Central memory CD4-positive, alpha-beta T cell (primary cell): ENCODE measurements at regions not wholly inside any gene's neighbourhood (a gene's known extent, or its start where the extent isn't known, plus 50 kb on each side); places are given as distances from the start of the nearest gene placed in this dataset.
"Not testable (repeated sequence)": the region's sequence is repeated elsewhere in the genome, so short reads cannot be mapped to it uniquely, and the experiment has no call there.

Experiments used
- DNase-seq: peaks from one replicate; pipeline ENCODE4 v3.0.0; 2022

DNA sequence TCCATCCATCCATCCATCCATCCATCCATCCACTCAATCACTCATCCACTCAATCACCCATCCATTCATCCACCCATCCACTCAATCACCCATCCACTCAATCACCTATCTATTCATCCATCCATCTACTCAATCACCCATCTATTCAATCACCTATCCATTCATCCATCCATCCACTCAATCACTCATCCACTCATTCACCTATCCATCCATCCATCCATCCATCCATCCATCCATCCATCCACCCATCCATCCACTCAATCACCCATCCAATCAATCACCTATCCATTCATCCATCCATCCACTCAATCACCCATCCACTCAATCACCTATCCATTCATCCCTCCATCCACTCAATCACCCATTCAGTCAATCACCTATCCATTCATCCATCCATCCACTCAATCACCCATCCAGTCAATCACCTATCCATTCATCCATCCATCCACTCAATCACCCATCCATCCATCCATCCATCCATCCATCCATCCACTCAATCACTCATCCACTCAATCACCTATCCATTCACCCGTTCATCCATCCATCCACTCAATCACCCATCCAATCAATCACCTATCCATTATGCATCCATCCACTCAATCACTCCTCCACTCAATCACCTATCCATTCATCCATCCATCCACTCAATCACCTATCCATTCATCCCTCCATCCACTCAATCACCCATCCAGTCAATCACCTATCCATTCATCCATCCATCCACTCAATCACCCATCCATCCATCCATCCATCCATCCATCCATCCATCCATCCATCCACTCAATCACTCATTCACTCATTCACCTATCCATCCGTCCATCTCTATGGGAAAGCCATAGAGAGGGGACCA, 114.7 kb upstream of the ZBTB40 start:
- DNase-seq: not testable (repeated sequence)

DNA sequence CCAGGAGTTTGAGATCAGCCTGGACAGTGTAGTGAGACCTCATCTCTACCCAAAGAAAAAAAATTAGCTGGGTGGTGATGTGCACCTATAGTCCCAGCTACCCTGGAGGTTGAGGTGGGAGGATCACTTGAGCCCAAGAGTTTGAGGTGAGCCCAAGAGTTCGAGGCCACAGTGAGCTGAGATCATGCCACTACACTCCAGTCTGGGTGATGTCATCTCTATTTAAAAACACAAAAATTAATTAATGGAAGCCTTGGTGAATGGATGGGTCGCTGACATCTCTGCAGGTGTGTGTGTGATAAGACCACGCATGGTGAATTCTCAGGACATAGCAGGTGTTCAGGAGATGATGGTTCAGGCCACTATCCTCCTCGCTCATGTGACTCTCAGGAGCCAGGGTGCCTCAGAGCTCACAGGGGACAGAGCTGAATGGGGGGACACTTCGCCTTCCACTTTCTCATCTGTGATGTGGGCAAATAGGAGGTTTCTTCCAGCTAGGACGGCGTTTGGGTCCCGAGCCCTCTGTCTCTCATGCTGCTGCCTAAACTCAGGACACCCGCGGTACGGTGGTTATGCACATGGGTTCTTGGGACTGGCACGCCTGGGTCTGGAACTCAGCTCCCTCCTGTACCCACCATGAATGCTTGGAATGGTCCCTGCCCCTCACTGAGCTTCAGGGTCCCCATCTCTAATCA, 113.4 kb upstream of the ZBTB40 start:
- DNase-seq: no peak

DNA sequence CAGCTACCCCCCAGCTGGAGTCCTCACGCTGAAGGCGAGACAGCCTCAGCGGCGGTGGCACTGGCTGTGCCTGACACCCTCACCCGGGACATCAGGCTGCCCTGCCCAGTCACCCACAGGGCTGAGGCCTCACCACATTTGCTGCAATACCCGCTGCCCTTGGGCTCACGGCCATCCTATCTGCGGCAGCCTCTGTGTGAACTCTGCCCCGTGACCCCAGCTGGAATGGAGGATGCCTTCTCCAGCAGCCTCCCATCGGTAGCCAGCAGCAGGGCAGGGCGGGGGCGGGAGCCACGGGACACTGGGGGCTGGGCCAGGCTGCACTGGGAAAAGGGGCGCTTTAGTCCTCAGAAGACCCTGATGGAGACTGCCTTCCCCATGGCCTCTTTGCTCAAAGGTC, 112.4 kb upstream of the ZBTB40 start:
- no peak for DNase-seq

DNA sequence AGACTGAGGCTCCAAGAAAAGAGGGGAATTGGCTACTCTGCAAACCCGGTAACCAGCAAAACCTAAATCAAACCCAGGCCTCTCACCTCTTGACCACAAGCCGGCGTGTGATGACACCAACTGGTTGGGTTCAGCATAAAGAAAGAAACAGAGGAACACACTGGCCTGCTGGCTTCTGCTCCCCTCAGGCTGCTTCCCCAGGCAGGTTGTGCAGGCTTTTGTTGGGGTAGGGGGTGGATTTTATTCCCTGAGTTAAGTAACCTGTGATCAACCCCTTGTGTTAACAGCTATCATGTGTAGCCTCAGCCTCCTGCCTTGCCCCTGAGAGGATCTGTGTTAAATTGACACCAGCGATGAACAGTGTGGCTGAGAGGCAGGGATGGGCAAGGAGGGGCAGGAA, 111.6 kb upstream of the ZBTB40 start:
- no peak for DNase-seq

DNA sequence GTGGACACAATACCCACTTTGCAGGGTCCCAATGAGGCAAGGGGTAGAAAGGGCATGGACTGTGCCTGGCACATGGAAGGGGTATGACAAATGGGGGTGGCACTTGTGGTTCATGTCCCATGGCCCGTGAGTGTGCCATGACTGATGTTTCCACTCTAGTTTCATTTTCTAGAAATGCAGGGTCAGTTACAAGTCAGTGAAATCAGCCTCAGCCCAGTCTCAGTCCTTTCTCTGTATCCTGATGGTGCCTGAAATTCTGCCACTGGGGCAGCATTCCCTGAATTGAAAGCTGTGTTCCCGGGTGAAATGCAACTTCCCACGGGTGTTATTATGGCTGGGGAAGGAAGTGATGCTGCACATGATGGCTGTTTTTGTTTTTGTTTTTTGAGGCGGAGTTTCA, 110.8 kb upstream of the ZBTB40 start:
- DNase-seq: no peak

DNA sequence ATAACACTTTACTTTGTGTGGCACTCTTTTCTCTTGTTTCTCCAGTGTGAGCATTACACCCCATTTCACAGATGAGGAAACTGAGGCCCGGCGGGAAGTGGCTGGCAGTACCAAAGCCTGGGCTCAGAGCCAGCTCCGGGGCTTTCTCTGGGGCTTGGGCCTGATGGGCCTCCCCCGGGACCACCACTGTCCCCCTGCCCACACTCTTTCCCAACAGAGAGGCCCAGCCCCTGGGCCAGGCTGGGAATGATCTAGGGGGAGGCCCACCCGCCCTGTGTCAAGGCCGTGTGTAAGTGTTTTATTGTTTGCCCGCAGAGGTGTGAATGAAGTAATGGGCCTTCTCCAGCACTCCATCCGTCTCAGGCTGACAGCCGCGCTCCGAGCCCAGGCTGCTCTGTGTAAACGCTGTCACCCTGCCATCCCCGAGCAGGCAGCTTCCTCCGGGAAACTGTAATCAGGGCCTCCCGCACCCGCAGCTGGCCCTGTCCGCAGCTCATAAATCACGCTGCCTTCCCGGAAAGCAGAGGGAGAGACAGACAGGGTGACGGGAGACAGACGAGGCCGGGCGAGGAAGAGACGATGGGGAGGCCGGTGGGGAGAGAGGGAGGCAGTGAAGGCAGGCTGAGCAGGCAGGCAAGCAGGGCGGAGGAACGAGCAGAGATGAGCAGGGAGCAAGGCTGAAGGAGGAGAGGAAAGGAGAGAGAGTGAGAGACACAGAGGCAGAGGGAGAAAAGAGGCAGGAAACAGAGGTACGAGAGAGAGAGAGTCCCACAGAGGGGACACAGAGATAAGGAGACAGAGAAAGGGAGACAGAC, 109.7 kb upstream of the ZBTB40 start:
- no peak for DNase-seq

DNA sequence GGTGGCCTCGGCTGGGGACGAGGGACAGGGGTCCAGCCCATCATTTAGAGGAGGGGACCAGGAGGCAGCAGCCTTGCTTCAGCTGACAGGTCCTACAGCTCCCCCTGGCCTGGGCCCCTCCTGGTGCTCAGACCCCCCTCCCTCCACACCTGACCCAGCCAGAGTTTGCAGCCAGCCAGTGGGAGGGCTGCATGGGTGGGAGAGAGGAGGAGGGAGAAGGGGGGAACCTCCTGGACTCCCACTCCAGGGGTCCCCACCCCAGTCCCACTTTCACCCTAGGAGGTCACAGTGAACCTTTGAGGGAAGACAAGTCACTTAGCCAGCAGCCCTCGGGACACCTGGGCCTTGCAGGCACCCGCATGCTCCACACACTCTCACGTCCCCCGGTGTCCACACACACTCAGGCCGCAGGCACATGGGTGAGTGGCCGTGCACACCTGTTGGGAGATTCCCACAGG, 108.9 kb upstream of the ZBTB40 start:
- DNase-seq: no peak

DNA sequence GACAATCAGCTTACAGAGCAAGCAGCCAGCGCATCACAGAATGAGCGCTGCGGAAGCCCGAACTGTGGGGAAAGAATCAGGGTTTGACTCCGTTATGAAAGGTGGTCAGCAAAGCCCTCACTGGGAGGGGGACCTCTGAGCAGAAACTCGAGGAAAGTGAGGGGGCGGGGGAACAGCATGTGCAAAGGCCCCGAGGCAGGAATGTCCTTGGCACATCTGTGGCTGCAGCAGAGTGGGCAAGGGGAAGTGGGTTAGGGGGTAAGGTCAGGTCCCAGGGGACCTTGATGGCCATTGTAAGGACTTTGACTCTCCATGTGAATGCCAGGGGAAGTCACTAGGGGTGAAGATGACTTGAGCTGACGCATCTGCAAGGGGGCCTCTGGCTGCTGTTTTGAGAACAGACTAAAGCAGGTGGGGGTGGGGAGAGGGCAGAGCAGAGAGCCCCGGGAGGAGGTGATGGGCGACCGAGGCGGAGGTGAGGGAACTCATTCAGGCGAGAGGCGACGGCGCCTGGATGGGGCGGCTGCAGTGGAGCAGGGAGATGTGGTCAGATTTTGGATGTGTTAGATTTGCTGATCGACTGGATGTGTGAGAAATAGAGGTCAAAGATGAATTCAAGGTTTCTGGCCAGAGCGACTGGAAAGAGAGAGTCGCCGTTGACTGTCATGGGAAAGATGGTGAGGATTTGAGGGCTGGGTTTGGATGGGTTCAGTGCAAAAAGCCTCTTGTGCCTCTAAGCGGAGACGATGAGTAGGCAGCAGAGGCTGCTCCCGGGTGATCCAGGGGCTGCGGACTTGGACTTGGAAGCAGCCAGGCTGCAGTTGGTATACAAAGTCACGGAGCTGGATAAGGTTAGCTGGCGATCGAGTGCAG, 108.0 kb upstream of the ZBTB40 start:
- no peak for DNase-seq

DNA sequence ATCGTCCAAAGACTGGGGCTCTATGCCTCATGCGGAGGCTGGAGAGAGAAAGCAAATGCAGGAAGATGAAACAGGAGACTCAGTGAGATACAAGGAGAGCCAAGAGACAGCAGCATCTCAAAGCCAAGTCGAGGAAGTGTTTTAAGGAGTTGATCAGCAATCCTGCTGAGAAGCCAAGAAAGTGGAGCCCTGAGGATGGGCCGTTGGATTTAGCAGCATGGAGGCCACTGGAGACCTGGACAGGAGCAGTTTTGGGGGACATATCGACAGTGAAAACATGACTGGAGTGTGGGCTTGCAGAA, 107.4 kb upstream of the ZBTB40 start:
- no peak for DNase-seq

DNA sequence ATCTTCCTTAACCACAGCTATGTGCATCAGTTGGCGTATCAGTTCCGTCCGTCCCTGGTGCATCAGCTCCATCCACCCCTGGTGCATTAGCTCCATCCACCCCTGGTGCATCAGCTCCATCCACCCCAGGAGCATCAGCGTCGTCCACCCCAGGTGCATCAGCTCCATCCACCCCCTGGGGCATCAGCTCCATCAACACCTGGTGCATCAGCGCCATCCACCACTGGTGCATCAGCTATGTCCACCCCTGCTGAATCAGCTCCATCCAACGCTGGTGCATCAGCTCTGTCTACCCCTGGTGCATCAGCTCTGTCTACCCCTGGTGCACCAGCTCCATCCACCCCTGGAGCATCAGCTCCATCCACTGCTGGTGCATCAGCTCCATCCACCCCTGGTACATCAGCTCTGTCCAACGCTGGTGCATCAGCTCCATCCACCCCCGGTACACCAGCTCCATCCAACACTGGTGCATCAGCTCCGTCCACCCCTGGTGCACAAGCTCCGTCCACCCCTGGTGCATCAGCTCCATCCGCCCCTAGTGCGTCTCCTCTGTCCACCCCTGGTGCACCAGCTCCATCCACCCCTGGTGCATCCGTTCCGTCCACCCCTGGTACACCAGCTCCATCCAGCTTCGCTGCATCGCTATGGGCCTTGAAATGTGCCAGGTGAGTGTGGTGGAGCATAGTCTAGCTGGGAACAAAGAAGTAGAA, 106.6 kb upstream of the ZBTB40 start:
- no peak for DNase-seq

DNA sequence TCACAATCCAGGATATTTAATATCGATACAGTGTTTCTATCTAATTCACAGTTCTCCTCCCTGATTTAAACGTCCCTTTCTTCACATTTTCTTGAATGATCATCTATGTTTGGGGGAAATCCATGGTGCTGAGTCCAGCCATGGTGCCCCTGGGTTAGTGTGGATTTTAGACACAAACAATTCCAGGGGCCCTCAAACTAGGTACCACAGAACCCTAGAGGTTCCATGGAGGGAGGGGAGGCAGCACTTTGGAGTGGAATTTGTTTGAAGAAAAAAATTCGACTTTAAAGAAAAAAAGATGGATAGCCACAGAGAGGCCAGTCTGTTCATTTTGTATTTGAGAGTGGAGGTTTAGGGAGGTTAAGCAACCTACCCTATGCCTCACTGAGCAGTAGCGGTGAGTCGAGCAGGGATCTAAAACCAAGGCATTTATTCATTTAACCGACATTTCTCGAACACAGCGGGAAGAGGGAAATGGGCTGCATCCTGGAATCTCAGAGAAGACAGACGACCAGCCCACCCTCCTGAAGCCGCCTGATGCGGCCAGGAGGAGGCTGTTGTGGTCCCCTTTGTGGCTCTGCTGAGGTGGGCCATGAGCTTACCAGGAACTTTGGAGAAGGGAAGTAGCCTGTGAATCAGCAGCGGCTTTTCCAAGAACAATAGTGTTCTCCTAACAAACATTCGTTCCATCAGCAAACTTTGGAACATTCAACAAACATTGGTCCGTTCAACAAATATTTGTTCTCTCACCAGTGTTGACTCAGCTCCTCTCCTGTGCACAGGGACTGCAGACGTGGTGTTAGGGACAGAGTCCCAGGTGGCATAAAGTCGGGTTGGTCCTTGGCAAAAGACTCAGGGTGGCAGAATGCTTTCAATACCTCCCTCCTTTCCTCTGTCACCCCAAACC, 103.5 kb upstream of the ZBTB40 start:
- no peak for DNase-seq

DNA sequence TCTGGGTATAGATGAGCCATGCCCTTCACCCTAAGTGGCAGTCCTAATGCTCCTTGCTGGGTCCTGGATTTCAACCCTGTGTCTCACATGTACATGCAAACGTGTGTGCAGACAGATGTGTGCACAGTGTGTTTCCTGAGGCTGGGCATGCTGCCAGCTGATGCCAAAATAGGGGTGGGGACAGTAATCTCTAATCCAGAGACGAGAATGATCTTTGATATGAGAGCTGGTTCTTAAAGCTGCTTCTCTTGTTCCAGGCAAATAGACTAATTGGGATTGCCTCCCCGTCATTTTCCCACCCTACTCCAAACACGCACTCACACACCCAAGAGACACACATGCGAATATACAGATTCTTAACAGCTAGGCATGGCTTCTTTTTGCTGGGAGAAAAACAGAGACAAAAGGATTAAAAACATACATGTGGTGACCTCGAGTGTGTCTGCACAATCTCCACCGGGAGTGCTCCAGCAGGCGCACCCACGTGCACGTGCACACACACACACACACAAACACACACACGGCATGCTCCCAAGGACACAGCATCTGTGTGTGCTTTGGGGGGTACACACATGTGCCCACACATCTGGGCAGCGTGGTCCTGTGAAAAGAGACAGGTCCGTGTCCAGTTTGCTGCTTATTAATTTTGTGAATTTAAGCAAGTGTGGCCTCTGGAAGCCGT, 102.1 kb upstream of the ZBTB40 start:
- DNase-seq: no peak

DNA sequence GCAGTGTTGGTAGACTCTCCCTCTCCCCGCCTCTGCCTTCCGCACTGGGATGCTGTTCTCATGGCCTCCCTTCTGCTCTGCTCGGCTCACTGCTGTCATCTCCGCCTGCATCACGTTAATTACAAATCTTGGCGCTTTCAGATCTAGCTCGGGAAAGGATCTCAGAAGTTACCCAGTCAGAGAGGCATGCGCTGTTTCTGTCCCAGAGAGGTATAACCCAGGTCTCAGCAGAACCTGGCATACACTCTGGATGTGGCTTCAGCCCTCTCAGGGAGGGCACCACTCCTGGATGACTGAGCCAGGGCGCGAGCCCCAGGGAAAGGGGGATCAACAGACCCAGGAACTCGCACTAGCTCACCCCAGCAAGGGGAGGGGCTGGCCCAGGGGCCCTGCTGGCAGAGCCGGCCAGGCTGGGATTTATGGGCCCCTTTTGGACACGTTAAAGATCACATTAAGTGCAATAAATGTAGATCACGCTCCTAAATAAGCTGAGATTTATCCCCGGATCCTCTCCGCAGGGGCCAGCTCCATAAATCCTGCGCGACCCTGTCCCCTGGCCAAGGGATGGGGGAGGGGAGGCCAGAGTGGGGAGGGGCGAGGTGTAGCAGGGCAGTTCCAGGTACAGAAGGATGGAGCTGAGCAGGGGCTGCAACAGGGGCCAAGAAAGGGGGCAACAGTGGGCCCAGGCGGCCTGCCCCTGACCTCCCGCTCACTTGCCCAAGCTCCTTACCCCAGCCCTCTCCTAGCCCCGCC, 101.3 kb upstream of the ZBTB40 start:
- DNase-seq: no peak

DNA sequence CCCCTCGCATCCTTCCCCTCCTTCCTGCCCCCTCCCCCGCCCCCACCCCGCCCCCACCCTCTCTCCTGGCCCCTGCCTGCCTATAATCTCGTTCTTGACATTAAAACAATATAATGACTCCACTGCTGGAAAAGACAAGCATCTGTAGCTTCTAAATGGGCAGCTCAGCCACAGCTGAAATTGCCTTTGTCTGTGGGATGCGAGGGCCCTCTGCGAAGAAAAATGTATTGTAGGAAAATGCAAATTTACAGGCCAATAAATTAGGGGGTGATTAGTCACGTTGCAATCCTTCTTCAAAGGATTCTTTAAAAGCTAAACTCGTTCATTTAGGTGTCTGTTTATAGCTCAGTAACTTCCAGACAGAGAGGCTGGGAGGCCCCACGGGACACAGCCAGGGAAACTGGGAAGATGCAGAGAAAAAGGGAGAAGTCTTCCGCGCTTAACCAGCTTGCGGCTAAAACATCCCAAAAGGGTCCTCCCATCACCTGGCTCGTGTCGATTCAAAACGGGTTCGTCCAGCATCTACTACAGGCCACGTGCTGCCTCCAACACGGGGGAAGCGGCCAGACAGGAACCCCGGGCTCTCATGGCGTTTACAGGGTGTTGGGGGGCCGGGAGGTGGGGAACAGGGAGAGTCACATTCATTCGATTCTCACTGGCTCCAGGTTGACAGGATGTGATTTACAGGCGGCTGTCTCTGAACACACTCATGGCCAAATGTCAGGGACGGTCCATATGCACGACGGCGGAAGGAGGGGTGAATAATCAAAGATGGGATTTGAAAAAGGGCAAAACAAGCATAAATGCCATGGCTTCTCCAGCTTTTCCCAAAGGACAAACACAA, 100.5 kb upstream of the ZBTB40 start:
- DNase-seq: no peak

DNA sequence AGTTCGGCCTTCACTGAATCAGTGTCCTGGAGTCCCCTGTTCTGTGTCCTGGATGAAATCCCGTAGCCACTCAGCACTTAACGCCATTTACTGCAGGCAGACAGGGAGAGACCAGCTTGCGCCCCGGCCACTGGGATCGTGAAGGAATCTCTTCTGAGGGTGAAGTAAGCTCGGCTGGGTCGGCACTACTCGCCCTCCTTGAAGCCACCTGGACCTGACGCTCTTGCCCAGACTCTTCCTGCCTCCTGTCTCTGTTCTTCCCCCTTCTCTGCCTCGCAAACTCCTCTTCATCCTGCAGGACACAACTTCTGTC, 99.9 kb upstream of the ZBTB40 start:
- DNase-seq: no peak

DNA sequence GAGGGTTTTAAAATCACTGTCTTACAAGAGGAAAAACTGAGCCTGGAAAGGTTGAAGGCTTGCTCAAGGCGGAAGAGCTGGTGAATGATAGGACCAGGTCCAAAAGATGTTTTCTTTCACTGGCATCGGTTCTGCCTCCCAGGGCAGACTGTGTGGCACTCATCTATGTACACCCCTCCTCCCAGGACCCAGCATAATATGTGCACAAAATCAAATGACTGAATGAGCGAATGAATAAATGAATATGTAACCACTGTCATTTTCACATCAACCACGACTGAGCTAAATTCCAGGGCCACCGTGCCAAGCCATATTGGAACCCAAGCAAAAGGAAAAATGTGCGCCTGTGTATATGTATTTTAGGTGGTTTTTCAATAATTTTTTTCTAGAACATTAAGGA, 99.3 kb upstream of the ZBTB40 start:
- DNase-seq: no peak

DNA sequence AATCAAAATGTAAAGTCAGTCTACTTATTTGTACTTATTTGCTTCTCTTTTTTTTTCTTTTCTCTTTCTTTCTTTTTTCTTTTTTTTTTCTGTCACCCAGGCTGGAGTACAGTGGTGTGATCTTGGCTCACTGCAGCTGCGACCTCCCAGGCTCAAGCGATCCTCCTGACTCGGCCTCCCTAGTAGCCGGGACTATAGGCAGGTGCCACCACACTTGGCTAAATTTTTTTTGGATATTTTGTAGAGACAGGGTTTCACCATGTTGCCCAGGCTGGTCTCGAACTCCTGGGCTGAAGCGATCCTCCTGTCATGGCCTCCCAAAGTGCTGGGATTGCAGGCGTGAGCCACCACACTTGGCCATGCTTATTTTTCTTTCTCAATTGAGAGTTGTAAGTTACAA, 98.8 kb upstream of the ZBTB40 start:
- DNase-seq: no peak

DNA sequence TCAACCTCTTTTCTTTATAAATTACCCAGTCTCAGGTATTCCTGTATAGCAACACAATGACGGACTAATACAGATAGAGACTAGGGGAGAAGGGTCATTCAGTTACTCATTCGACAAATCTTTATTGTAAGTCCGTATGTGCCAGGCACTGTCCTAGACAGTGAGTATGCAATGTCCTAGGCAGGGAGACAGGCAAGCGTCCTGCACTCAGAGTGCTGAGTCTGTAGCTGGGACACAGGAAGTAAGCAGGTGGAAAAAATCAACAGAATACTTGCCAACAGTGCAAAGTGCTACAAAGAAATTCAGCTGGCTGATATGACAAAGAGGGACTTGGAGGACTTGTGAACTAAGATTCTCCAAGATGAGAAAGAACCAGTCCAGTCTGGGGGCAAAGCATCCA, 92.2 kb upstream of the ZBTB40 start:
- DNase-seq: no peak
